Fibroblast of lung (primary cell): ENCODE measurements at regions not wholly inside any gene's neighbourhood (a gene's known extent, or its start where the extent isn't known, plus 50 kb on each side); places are given as distances from the start of the nearest gene placed in this dataset.

Experiments
- DNase-seq, 2 donors: peaks; one replicate each; pipeline versions ENCODE4 v3.0.0 to v3.0.0-alpha.2; 2010; ENCODE audit warnings: low read depth in 2 of 2
- H2AFZ ChIP-seq: 2 replicates; pipeline ENCODE4 v1.5.1; 2012; ENCODE audit warnings: low read length, control low read depth, inconsistent platforms
- H3K27ac ChIP-seq: 2 replicates; pipeline ENCODE4 v1.5.1; 2011; ENCODE audit warnings: low read length, control low read depth; ENCODE audit not compliant: insufficient read depth
- H3K27me3 ChIP-seq: 2 replicates; pipeline ENCODE4 v1.5.1; 2011; ENCODE audit warnings: mild to moderate bottlenecking, low read length; ENCODE audit not compliant: control insufficient read depth, insufficient read depth
- H3K36me3 ChIP-seq: 2 replicates; pipeline ENCODE4 v1.5.1; 2011; ENCODE audit warnings: low read length; ENCODE audit not compliant: control insufficient read depth, insufficient read depth
- H3K4me1 ChIP-seq: 2 replicates; pipeline ENCODE4 v1.5.1; 2011; ENCODE audit warnings: low read length; ENCODE audit not compliant: control insufficient read depth, insufficient read depth; ENCODE audit errors: extremely low read depth
- H3K4me2 ChIP-seq: 2 replicates; pipeline ENCODE4 v1.5.1; 2011; ENCODE audit warnings: low read length, control low read depth; ENCODE audit not compliant: insufficient read depth; ENCODE audit errors: extremely low read depth
- H3K4me3 ChIP-seq, 4 experiments: fragments of 200-600 bp in 1 of 4; sonication (generic) in 1 of 4; replicated peaks in 1 of 4; 2 replicates each; pipeline ENCODE4 v1.5.1; 2011 to 2016; ENCODE audit warnings: low read length in 4 of 4, low read depth in 3 of 4, mild to moderate bottlenecking in 3 of 4, control low read depth in 2 of 4, inconsistent platforms in 1 of 4, mixed read lengths in 1 of 4; ENCODE audit not compliant: insufficient read depth in 1 of 4; ENCODE audit errors: control extremely low read depth in 1 of 4
- H3K79me2 ChIP-seq: 2 replicates; pipeline ENCODE4 v1.5.1; 2012; ENCODE audit warnings: mild to moderate bottlenecking, low read length, inconsistent platforms; ENCODE audit not compliant: control insufficient read depth, insufficient read depth
- H3K9ac ChIP-seq: 2 replicates; pipeline ENCODE4 v1.5.1; 2011; ENCODE audit warnings: mild to moderate bottlenecking, low read length, control low read depth; ENCODE audit not compliant: insufficient read depth
- H3K9me3 ChIP-seq: 2 replicates; pipeline ENCODE4 v1.5.1; 2012; ENCODE audit warnings: low read depth, low read length; ENCODE audit not compliant: control insufficient read depth, insufficient read depth
- H4K20me1 ChIP-seq: 2 replicates; pipeline ENCODE4 v1.5.1; 2011; ENCODE audit warnings: low read length; ENCODE audit not compliant: control insufficient read depth, insufficient read depth; ENCODE audit errors: extremely low read depth
- CTCF ChIP-seq, 2 donors: IDR thresholded peaks in 1 of 2; conservative IDR thresholded peaks in 1 of 2; 1 replicate in 1 of 2; 2 replicates in 1 of 2; pipeline ENCODE4 v1.5.1; 2011 to 2012; ENCODE audit warnings: low read length in 2 of 2, control low read depth in 1 of 2, inconsistent platforms in 1 of 2, low read depth in 1 of 2, mild to moderate bottlenecking in 1 of 2
- EZH2 ChIP-seq: IDR thresholded peaks from 2 replicates; pipeline ENCODE4 v1.5.1; 2012; ENCODE audit warnings: low read length, control low read depth, mild to moderate bottlenecking; ENCODE audit errors: missing control alignments

GRCh38 chr21:39120876-39121599 is 62.2 kb downstream of the PSMG1 start:
- TF ChIP-seq CTCF (conservative IDR thresholded peaks at IDR 0.05 in 1 of 2, IDR thresholded peaks at IDR 0.05 in 1 of 2; ENCODE audit: low read depth in 1 of 2, low read length in 2 of 2) (no peak), EZH2 (no peak)
- H2AFZ ChIP-seq, result no peak overlapping the region

GRCh38 chr21:39119891-39120290 is 63.4 kb downstream of the PSMG1 start:
- H3K9ac ChIP-seq, result no peak overlapping the region
- TF ChIP-seq CTCF (conservative IDR thresholded peaks at IDR 0.05 in 1 of 2, IDR thresholded peaks at IDR 0.05 in 1 of 2; ENCODE audit: low read depth in 1 of 2, low read length in 2 of 2), result no peak
- no peak for TF ChIP-seq EZH2

More at GRCh38 chr21:39120876-39121599, 62.2 kb downstream of the PSMG1 start:
- Histone ChIP-seq H3K9ac (no peak overlapping the region), H3K27me3 (no peaks in the 10 kb centered on the region), H3K4me2 (no peak overlapping the region), H3K79me2 (no peaks in the 10 kb centered on the region), H3K27ac (no peak overlapping the region), H4K20me1 (no peaks in the 10 kb centered on the region), H3K4me3 (no peak overlapping the region), H3K4me1 (peaks cover 3% of the 10 kb centered on the region), H3K36me3 (no peaks in the 10 kb centered on the region), H3K9me3 (no peaks in the 10 kb centered on the region)
- DNase-seq, result no peak

GRCh38 chr21:39118604-39119215 is 64.5 kb downstream of the PSMG1 start:
- no peak for TF ChIP-seq CTCF (conservative IDR thresholded peaks at IDR 0.05 in 1 of 2, IDR thresholded peaks at IDR 0.05 in 1 of 2; ENCODE audit: low read depth in 1 of 2, low read length in 2 of 2)
- TF ChIP-seq EZH2, result no peak
- Histone ChIP-seq H3K36me3 (no peaks in the 10 kb centered on the region), H3K4me2 (no peak overlapping the region)

More at GRCh38 chr21:39119891-39120290, 63.4 kb downstream of the PSMG1 start:
- Histone ChIP-seq H3K27me3 (no peaks in the 10 kb centered on the region), H3K79me2 (no peaks in the 10 kb centered on the region), H2AFZ (no peak overlapping the region), H3K4me3 (no peak overlapping the region), H3K27ac (no peak overlapping the region), H3K4me1 (peaks cover 7% of the 10 kb centered on the region), H4K20me1 (no peaks in the 10 kb centered on the region), H3K9me3 (no peaks in the 10 kb centered on the region), H3K4me2 (no peak overlapping the region), H3K36me3 (no peaks in the 10 kb centered on the region)
- DNase-seq, result no peak

More at GRCh38 chr21:39118604-39119215, 64.5 kb downstream of the PSMG1 start:
- H3K79me2 ChIP-seq, result no peaks in the 10 kb centered on the region
- H3K27me3 ChIP-seq, result no peaks in the 10 kb centered on the region
- H3K4me3 ChIP-seq, result no peak overlapping the region
- H3K27ac ChIP-seq, result no peak overlapping the region
- no peak overlapping the region for H2AFZ ChIP-seq
- no peaks in the 10 kb centered on the region for H3K9me3 ChIP-seq
- no peaks in the 10 kb centered on the region for H4K20me1 ChIP-seq
- H3K4me1 ChIP-seq, result peaks cover 10% of the 10 kb centered on the region
- H3K9ac ChIP-seq, result no peak overlapping the region
- no peak for DNase-seq
